Liver (tissue), 8 donors: ENCODE measurements at regions not wholly inside any gene's neighbourhood (a gene's known extent, or its start where the extent isn't known, plus 50 kb on each side); places are given as distances from the start of the nearest gene placed in this dataset.

Experiments used
- DNase-seq: peaks from one replicate; pipeline ENCODE4 v3.0.0-alpha.2; 2017; ENCODE audit warnings: low spot score
- H3K27ac ChIP-seq, 2 donors: one replicate each; pipeline ENCODE4 v1.7.0; 2013; ENCODE audit warnings: inconsistent platforms in 2 of 2, low read length in 2 of 2, control low read depth in 1 of 2, low read depth in 1 of 2, mild to moderate bottlenecking in 1 of 2
- H3K27me3 ChIP-seq, 4 donors: one replicate each; pipeline versions ENCODE4 v1.6.1 to v1.7.0; 2013; ENCODE audit warnings: low read length in 3 of 4, inconsistent platforms in 1 of 4, mild to moderate bottlenecking in 1 of 4, moderate library complexity in 1 of 4; ENCODE audit not compliant: control insufficient read depth in 4 of 4, insufficient read depth in 4 of 4
- H3K36me3 ChIP-seq, 4 donors: one replicate each; pipeline versions ENCODE4 v1.6.1 to v1.7.0; 2013; ENCODE audit warnings: low read length in 3 of 4, mild to moderate bottlenecking in 3 of 4, low read depth in 1 of 4, moderate library complexity in 1 of 4; ENCODE audit not compliant: control insufficient read depth in 4 of 4, insufficient read depth in 3 of 4
- H3K4me1 ChIP-seq, 4 donors: one replicate each; pipeline versions ENCODE4 v1.6.1 to v1.7.0; 2013; ENCODE audit warnings: low read length in 3 of 4, mild to moderate bottlenecking in 3 of 4, moderate library complexity in 1 of 4; ENCODE audit not compliant: control insufficient read depth in 4 of 4, insufficient read depth in 4 of 4
- H3K4me3 ChIP-seq, 3 donors: one replicate each; pipeline versions ENCODE4 v1.6.1 to v1.7.0; 2013; ENCODE audit warnings: low read length in 3 of 3, control low read depth in 1 of 3, low read depth in 1 of 3, mild to moderate bottlenecking in 1 of 3
- H3K9ac ChIP-seq, 2 donors: one replicate each; pipeline ENCODE4 v1.7.0; 2013; ENCODE audit warnings: low read length in 2 of 2, mild to moderate bottlenecking in 2 of 2, moderate library complexity in 2 of 2, control low read depth in 1 of 2, low read depth in 1 of 2
- H3K9me3 ChIP-seq, 4 donors: one replicate each; pipeline versions ENCODE4 v1.6.1 to v1.7.0; 2013; ENCODE audit warnings: low read length in 3 of 4; ENCODE audit not compliant: control insufficient read depth in 4 of 4
- EGR1 ChIP-seq, 2 donors: IDR thresholded peaks; 2 replicates each; pipeline ENCODE4 v1.6.1; 2016 to 2018; ENCODE audit warnings: antibody characterized with exemption in 2 of 2, low read depth in 2 of 2
- FOXA1 ChIP-seq: IDR thresholded peaks from 2 replicates; pipeline ENCODE4 v1.6.1; 2016; ENCODE audit warnings: antibody characterized with exemption
- FOXA2 ChIP-seq: IDR thresholded peaks from 2 replicates; pipeline ENCODE4 v1.6.1; 2016; ENCODE audit warnings: antibody characterized with exemption
- GABPA ChIP-seq, 2 donors: IDR thresholded peaks in 1 of 2; conservative IDR thresholded peaks in 1 of 2; 2 replicates each; pipeline ENCODE4 v1.6.1; 2016; ENCODE audit warnings: antibody characterized with exemption in 2 of 2, mild to moderate bottlenecking in 1 of 2, moderate library complexity in 1 of 2
- HNF4A ChIP-seq, 2 donors: conservative IDR thresholded peaks; 2 replicates each; pipeline ENCODE4 v1.6.1; 2016; ENCODE audit warnings: antibody characterized with exemption in 2 of 2, mild to moderate bottlenecking in 2 of 2
- HNF4G ChIP-seq: IDR thresholded peaks from 2 replicates; pipeline ENCODE4 v1.6.1; 2016; ENCODE audit warnings: antibody characterized with exemption
- JUND ChIP-seq, 2 donors: IDR thresholded peaks; 2 replicates each; pipeline ENCODE4 v1.6.1; 2016; ENCODE audit warnings: antibody characterized with exemption in 2 of 2
- NR2F2 ChIP-seq: IDR thresholded peaks from 2 replicates; pipeline ENCODE4 v1.6.1; 2016; ENCODE audit warnings: antibody characterized with exemption
- RAD21 ChIP-seq, 2 donors: IDR thresholded peaks; 2 replicates each; pipeline ENCODE4 v1.6.1; 2016; ENCODE audit warnings: antibody characterized with exemption in 2 of 2, mild to moderate bottlenecking in 2 of 2
- REST ChIP-seq: IDR thresholded peaks from 2 replicates; pipeline ENCODE4 v1.6.1; 2016; ENCODE audit warnings: antibody characterized with exemption, mild to moderate bottlenecking
- RXRA ChIP-seq, 2 donors: IDR thresholded peaks; 2 replicates each; pipeline ENCODE4 v1.6.1; 2017 to 2018; ENCODE audit warnings: antibody characterized with exemption in 2 of 2, mild to moderate bottlenecking in 1 of 2
- SP1 ChIP-seq: IDR thresholded peaks from 2 replicates; pipeline ENCODE4 v1.6.1; 2018; ENCODE audit warnings: antibody characterized with exemption, mild to moderate bottlenecking
- TAF1 ChIP-seq: conservative IDR thresholded peaks from 2 replicates; pipeline ENCODE4 v1.6.1; 2016; ENCODE audit warnings: antibody characterized with exemption, mild to moderate bottlenecking
- YY1 ChIP-seq: IDR thresholded peaks from 2 replicates; pipeline ENCODE4 v1.6.1; 2016; ENCODE audit warnings: antibody characterized with exemption, mild to moderate bottlenecking
- ZBTB33 ChIP-seq: IDR thresholded peaks from 2 replicates; pipeline ENCODE4 v1.6.1; 2016; ENCODE audit warnings: antibody characterized with exemption
- WGBS: extraction: QIAGEN DNeasy Blood & Tissue Kit; methylation state at CpG from one replicate; pipeline ENCODE4 v1.1.7; 2013; 5-methylcytosine and 5-hydroxymethylcytosine counted together
- TF ChIP-seq, protein P1 (sequence below): IDR thresholded peaks from 2 replicates; pipeline ENCODE4 v1.6.1; 2016; ENCODE audit warnings: antibody characterized with exemption
- TF ChIP-seq, protein P2 (sequence below): IDR thresholded peaks from 2 replicates; pipeline ENCODE4 v1.6.1; 2016; ENCODE audit warnings: antibody characterized with exemption
- TF ChIP-seq, protein P3 (sequence below): fragments of 150-350 bp; IDR thresholded peaks from 2 replicates; pipeline ENCODE4 v1.5.1; 2017; ENCODE audit warnings: improper control_type of control experiment, low read depth, low read length; ENCODE audit not compliant: missing input control
- donor health status: healthy.
- donor health status: healthy.
- donor health status: healthy.
- donor health status: healthy.
- donor health status: healthy.

GRCh38 chr3:25041871-25042584, 386.0 kb upstream of the RARB start:
- Histone ChIP-seq H3K36me3 (no peaks in the 10 kb centered on the region), H3K4me3 (no peak overlapping the region), H3K27ac (no peak overlapping the region), H3K27me3 (no peaks in the 10 kb centered on the region), H3K9ac (no peak overlapping the region), H3K4me1 (no peaks in the 10 kb centered on the region), H3K9me3 (no peaks in the 10 kb centered on the region)
- no peak for DNase-seq
- WGBS: 78% methylated on average over 3 of the region's 3 CpGs
- TF ChIP-seq SP1 (no peak), RXRA (IDR thresholded peaks at IDR 0.05) (no peak), GABPA (IDR thresholded peaks at IDR 0.05 in 1 of 2, conservative IDR thresholded peaks at IDR 0.05 in 1 of 2) (no peak), NR2F2 (no peak), EGR1 (IDR thresholded peaks at IDR 0.05; ENCODE audit: low read depth in 2 of 2) (no peak), RAD21 (IDR thresholded peaks at IDR 0.05) (no peak), YY1 (no peak), REST (no peak), HNF4G (no peak), HNF4A (conservative IDR thresholded peaks at IDR 0.05) (no peak), FOXA1 (no peak), ZBTB33 (no peak), FOXA2 (no peak), TAF1 (no peak), JUND (IDR thresholded peaks at IDR 0.05) (no peak)
- TF ChIP-seq, protein P1, sequence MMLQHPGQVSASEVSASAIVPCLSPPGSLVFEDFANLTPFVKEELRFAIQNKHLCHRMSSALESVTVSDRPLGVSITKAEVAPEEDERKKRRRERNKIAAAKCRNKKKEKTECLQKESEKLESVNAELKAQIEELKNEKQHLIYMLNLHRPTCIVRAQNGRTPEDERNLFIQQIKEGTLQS: no peak
- TF ChIP-seq, protein P2, sequence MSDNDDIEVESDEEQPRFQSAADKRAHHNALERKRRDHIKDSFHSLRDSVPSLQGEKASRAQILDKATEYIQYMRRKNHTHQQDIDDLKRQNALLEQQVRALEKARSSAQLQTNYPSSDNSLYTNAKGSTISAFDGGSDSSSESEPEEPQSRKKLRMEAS: no peak
- TF ChIP-seq, protein P3, sequence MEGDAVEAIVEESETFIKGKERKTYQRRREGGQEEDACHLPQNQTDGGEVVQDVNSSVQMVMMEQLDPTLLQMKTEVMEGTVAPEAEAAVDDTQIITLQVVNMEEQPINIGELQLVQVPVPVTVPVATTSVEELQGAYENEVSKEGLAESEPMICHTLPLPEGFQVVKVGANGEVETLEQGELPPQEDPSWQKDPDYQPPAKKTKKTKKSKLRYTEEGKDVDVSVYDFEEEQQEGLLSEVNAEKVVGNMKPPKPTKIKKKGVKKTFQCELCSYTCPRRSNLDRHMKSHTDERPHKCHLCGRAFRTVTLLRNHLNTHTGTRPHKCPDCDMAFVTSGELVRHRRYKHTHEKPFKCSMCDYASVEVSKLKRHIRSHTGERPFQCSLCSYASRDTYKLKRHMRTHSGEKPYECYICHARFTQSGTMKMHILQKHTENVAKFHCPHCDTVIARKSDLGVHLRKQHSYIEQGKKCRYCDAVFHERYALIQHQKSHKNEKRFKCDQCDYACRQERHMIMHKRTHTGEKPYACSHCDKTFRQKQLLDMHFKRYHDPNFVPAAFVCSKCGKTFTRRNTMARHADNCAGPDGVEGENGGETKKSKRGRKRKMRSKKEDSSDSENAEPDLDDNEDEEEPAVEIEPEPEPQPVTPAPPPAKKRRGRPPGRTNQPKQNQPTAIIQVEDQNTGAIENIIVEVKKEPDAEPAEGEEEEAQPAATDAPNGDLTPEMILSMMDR: no peak
